CD8-positive, alpha-beta memory T cell (primary cell): ENCODE measurements at regions not wholly inside any gene's neighbourhood (a gene's known extent, or its start where the extent isn't known, plus 50 kb on each side); places are given as distances from the start of the nearest gene placed in this dataset.

Source experiments
- CTCF ChIA-PET: fragments of 350-600 bp; sonication (Branson Sonifier 250); formaldehyde crosslinking; loops from one replicate; lab custom pipeline; 2021; ENCODE audit warnings: antibody characterized with exemption; lab: Charles Lee
- POLR2A ChIA-PET: fragments of 350-600 bp; sonication (Branson Sonifier 250); formaldehyde crosslinking; loops from one replicate; lab custom pipeline; 2021; ENCODE audit warnings: antibody characterized with exemption; lab: Charles Lee
- DNase-seq, 5 donors: peaks; one replicate each; pipeline versions ENCODE4 v3.0.0 to v3.0.0-alpha.2; 2020 to 2022; ENCODE audit warnings: mixed read lengths in 1 of 5
- H3K27ac ChIP-seq: one replicate; pipeline ENCODE4 v1.7.0; 2013; ENCODE audit warnings: low read depth, mild to moderate bottlenecking, low read length, moderate library complexity
- H3K27me3 ChIP-seq: 2 replicates; pipeline ENCODE4 v1.7.0; 2013; ENCODE audit warnings: low read length, mild to moderate bottlenecking; ENCODE audit not compliant: insufficient read depth, poor library complexity, severe bottlenecking
- H3K36me3 ChIP-seq: 2 replicates; pipeline ENCODE4 v1.7.0; 2013; ENCODE audit warnings: mild to moderate bottlenecking, low read length, moderate library complexity; ENCODE audit not compliant: insufficient read depth
- H3K4me1 ChIP-seq: 2 replicates; pipeline ENCODE4 v1.7.0; 2013; ENCODE audit warnings: mild to moderate bottlenecking, low read length, moderate library complexity; ENCODE audit not compliant: insufficient read depth
- H3K4me3 ChIP-seq: 2 replicates; pipeline ENCODE4 v1.7.0; 2013; ENCODE audit warnings: mild to moderate bottlenecking, low read length
- H3K9me3 ChIP-seq: 2 replicates; pipeline ENCODE4 v1.7.0; 2013; ENCODE audit warnings: mild to moderate bottlenecking, low read length
- H3K27ac Mint-ChIP-seq, 8 donors: one replicate each; pipeline ENCODE4 v1.8.0; 2020 to 2021; ENCODE audit warnings: mixed read lengths in 8 of 8, mild to moderate bottlenecking in 6 of 8, inconsistent platforms in 3 of 8, moderate library complexity in 3 of 8
- H3K27me3 Mint-ChIP-seq, 2 donors: one replicate each; pipeline ENCODE4 v1.8.0; 2020 to 2021; ENCODE audit warnings: mixed read lengths in 2 of 2, mild to moderate bottlenecking in 1 of 2, moderate library complexity in 1 of 2
- H3K36me3 Mint-ChIP-seq, 3 donors: one replicate each; pipeline ENCODE4 v1.8.0; 2020 to 2021; ENCODE audit warnings: mixed read lengths in 3 of 3, inconsistent platforms in 1 of 3, mild to moderate bottlenecking in 1 of 3
- H3K4me1 Mint-ChIP-seq, 3 donors: one replicate each; pipeline ENCODE4 v1.8.0; 2020 to 2021; ENCODE audit warnings: mixed read lengths in 3 of 3, inconsistent platforms in 1 of 3, mild to moderate bottlenecking in 1 of 3
- H3K4me3 Mint-ChIP-seq, 7 donors: one replicate each; pipeline ENCODE4 v1.8.0; 2020 to 2021; ENCODE audit warnings: mixed read lengths in 7 of 7, mild to moderate bottlenecking in 6 of 7, moderate library complexity in 4 of 7, inconsistent platforms in 2 of 7
- H3K9me3 Mint-ChIP-seq, 5 donors: one replicate each; pipeline ENCODE4 v1.8.0; 2020 to 2022; ENCODE audit warnings: mixed read lengths in 5 of 5, mild to moderate bottlenecking in 3 of 5, moderate library complexity in 2 of 5, inconsistent platforms in 1 of 5

DNA sequence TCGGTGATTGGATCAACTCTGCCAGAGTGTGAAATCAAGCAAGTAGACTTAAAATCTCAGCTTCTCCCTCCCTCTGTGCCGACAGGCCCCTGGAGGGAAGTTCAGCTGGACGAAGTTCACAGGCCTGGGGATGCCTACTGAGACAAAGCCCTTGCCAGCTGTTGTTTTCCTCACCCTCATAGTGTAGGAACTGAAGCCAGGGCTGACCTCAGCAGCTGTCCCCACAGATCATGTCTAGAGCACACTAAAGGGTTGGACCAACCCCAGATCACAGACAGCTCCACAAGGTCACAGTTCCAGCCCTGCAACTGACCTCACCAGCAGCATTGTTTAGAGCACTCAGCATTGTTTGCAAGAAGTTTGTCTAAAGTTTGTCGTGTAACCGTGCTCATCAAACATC, 261.9 kb upstream of the ECI2 start:
- no peak overlapping the region for H3K4me3 Mint-ChIP-seq
- Histone ChIP-seq H3K27ac (no peak overlapping the region), H3K9me3 (no peaks in the 10 kb centered on the region), H3K4me3 (no peak overlapping the region), H3K4me1 (no peaks in the 10 kb centered on the region), H3K27me3 (no peaks in the 10 kb centered on the region), H3K36me3 (no peaks in the 10 kb centered on the region)
- no peak for DNase-seq
- no peaks in the 10 kb centered on the region for H3K4me1 Mint-ChIP-seq
- H3K27ac Mint-ChIP-seq: no peak overlapping the region
- CTCF ChIA-PET: no interaction called here
- no peaks in the 10 kb centered on the region for H3K9me3 Mint-ChIP-seq
- no peaks in the 10 kb centered on the region for H3K36me3 Mint-ChIP-seq
- peaks cover 6 to 17% of the 10 kb centered on the region in 2 donors for H3K27me3 Mint-ChIP-seq
- POLR2A ChIA-PET: no interaction called here

DNA sequence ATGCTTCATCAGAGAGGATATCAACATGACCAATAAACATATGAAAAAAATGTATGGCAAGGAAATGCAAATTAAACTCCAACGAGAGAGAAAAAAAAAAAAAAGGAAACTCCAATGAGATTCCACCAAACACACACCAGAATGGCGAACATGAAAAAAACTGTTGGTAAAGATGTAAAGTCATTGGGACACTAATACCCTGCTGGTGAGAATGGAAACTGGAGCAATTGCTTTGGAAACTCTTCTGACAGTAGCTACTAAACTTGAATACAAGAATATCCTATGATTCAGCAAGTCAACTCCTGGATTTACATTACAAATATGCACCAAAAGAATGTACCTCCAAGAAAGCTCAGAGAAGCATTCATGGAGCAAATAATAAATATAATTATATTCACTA, 260.7 kb upstream of the ECI2 start:
- no peak overlapping the region for H3K4me3 Mint-ChIP-seq
- Histone ChIP-seq H3K27ac (no peak overlapping the region), H3K9me3 (no peaks in the 10 kb centered on the region), H3K4me1 (no peaks in the 10 kb centered on the region), H3K27me3 (no peaks in the 10 kb centered on the region), H3K4me3 (no peak overlapping the region), H3K36me3 (no peaks in the 10 kb centered on the region)
- no peaks in the 10 kb centered on the region for H3K9me3 Mint-ChIP-seq
- H3K27ac Mint-ChIP-seq: no peak overlapping the region
- peaks cover 6 to 15% of the 10 kb centered on the region in 2 donors for H3K27me3 Mint-ChIP-seq
- DNase-seq: no peak
- POLR2A ChIA-PET: no interaction called here
- H3K36me3 Mint-ChIP-seq: no peaks in the 10 kb centered on the region
- no peaks in the 10 kb centered on the region for H3K4me1 Mint-ChIP-seq
- CTCF ChIA-PET: no interaction called here

DNA sequence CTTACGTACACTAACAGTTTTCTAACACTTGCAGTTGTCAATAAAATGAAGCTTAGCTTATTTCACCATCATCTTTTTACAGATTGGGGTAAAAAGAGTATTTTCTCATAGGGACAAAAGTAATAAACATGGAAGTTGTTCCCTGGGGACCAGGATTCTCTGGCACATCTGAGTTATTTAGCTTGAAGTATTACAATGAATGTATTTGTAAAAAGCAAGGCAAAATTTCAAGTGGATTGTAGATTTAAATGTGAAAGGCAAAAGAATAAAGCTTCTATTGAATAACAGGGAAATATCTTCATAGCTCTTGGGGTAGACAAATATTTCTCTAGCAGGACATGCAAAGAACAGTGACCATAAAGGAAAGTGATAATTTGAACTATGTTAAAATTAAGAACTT, 260.0 kb upstream of the ECI2 start:
- Histone ChIP-seq H3K36me3 (no peaks in the 10 kb centered on the region), H3K9me3 (no peaks in the 10 kb centered on the region), H3K27ac (no peak overlapping the region), H3K4me3 (no peak overlapping the region), H3K27me3 (no peaks in the 10 kb centered on the region), H3K4me1 (no peaks in the 10 kb centered on the region)
- DNase-seq: no peak
- no peaks in the 10 kb centered on the region for H3K4me1 Mint-ChIP-seq
- H3K36me3 Mint-ChIP-seq: no peaks in the 10 kb centered on the region
- CTCF ChIA-PET: no interaction called here
- POLR2A ChIA-PET: no interaction called here
- no peak overlapping the region for H3K4me3 Mint-ChIP-seq
- no peak overlapping the region for H3K27ac Mint-ChIP-seq
- H3K9me3 Mint-ChIP-seq: no peaks in the 10 kb centered on the region
- peaks cover 6 to 17% of the 10 kb centered on the region in 2 donors for H3K27me3 Mint-ChIP-seq

GRCh38 chr6:4394786-4395185, 259.4 kb upstream of the ECI2 start:
- Histone ChIP-seq H3K4me3 (no peak overlapping the region), H3K36me3 (no peaks in the 10 kb centered on the region), H3K4me1 (no peaks in the 10 kb centered on the region), H3K27me3 (no peaks in the 10 kb centered on the region), H3K9me3 (no peaks in the 10 kb centered on the region), H3K27ac (no peak overlapping the region)
- no peak for DNase-seq
- Mint-ChIP-seq H3K9me3 (no peaks in the 10 kb centered on the region), H3K36me3 (no peaks in the 10 kb centered on the region), H3K4me1 (no peaks in the 10 kb centered on the region), H3K27me3 (peaks cover 6 to 20% of the 10 kb centered on the region in 2 donors), H3K27ac (no peak overlapping the region), H3K4me3 (no peak overlapping the region)
- ChIA-PET CTCF (no interaction called here), POLR2A (no interaction called here)

GRCh38 chr6:4388675-4389074, 253.3 kb upstream of the ECI2 start:
- no peak for DNase-seq
- H3K4me1 Mint-ChIP-seq: no peaks in the 10 kb centered on the region
- H3K9me3 Mint-ChIP-seq: peaks cover 3 to 18% (median 14%) of the 10 kb centered on the region in 5 donors
- no peak overlapping the region for H3K27ac ChIP-seq
- H3K4me1 ChIP-seq: no peaks in the 10 kb centered on the region
- CTCF ChIA-PET: no interaction called here
- H3K27me3 Mint-ChIP-seq: peaks cover 0 to 14% of the 10 kb centered on the region in 2 donors
- no peaks in the 10 kb centered on the region for H3K27me3 ChIP-seq
- H3K36me3 ChIP-seq: no peaks in the 10 kb centered on the region
- H3K4me3 ChIP-seq: no peak overlapping the region
- H3K9me3 ChIP-seq: no peaks in the 10 kb centered on the region
- H3K36me3 Mint-ChIP-seq: peaks cover 0 to 3% (median 0%) of the 10 kb centered on the region in 3 donors
- no peak overlapping the region for H3K4me3 Mint-ChIP-seq
- no peak overlapping the region for H3K27ac Mint-ChIP-seq
- POLR2A ChIA-PET: no interaction called here

GRCh38 chr6:4384656-4385055, 249.3 kb upstream of the ECI2 start:
- H3K4me1 ChIP-seq: no peaks in the 10 kb centered on the region
- H3K4me3 ChIP-seq: no peak overlapping the region
- DNase-seq: no peak
- H3K9me3 ChIP-seq: no peaks in the 10 kb centered on the region
- ChIA-PET CTCF (no interaction called here), POLR2A (no interaction called here)
- H3K27me3 ChIP-seq: no peaks in the 10 kb centered on the region
- H3K27ac Mint-ChIP-seq: no peak overlapping the region
- peaks cover 14 to 40% (median 35%) of the 10 kb centered on the region in 5 donors for H3K9me3 Mint-ChIP-seq
- peaks cover 0 to 20% of the 10 kb centered on the region in 2 donors for H3K27me3 Mint-ChIP-seq
- peaks cover 0 to 12% (median 0%) of the 10 kb centered on the region in 3 donors for H3K36me3 Mint-ChIP-seq
- no peaks in the 10 kb centered on the region for H3K36me3 ChIP-seq
- H3K4me3 Mint-ChIP-seq: no peak overlapping the region
- H3K27ac ChIP-seq: no peak overlapping the region
- no peaks in the 10 kb centered on the region for H3K4me1 Mint-ChIP-seq

DNA sequence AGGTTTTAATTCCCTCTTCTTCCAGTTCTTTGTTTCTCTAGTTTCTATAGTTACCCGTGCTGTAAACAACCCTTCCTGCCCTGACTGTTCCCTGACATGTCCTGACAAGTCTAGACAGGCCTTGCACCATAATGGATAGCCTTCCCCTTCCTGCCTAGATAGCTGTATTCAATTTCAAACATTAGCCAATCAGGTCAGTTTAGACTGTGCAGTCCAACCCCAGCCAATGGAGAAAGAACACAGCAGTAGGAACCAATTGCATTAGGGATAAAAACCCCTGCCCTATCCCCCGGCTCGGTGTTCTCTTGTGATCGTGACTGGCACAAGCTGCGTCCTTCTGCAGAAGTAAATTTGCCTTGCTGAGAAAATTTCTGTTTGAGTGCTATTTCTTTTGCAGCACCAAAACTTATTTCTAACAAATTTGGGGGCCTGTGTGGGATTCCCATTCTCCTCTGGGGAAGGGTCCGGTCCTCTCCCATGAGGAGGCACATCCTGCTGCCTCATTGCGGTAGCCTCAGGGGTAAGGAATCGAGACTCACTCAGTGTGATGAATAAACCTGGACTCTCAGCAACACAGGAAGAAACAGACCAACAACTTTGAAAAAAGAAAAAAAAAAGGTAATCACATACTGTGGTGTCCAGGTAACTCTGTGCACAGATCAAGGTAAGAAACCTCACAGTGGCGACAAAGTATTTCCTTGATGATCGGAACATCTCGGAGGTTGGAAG, 248.7 kb upstream of the ECI2 start:
- CTCF ChIA-PET: no interaction called here
- H3K27ac Mint-ChIP-seq: no peak overlapping the region

DNA sequence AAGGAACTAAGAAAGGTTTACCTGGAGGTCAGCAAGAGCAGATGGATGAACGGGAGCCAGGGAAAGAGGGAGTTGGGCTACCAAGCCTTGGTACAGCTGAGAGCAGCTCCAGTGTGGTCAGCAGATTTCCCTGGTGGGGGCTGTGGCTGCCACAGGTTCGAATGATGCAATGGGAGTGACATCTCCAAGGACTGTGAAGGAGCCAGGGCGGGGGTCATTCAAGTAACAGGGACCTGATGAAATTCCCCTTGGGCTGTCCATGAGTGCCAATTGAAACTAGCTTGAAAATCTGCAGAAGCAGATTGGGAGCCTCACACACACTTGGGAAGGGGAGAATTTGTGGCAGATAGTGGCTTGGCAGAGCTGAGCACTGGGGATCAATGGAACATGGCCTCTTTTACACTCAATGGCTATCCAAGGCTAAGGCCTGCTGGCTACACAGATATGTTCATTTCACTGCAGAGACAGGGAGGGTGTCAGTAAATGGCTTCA, 247.0 kb upstream of the ECI2 start:
- H3K36me3 ChIP-seq: no peaks in the 10 kb centered on the region
- no peak overlapping the region for H3K4me3 Mint-ChIP-seq
- no peaks in the 10 kb centered on the region for H3K27me3 ChIP-seq
- no peak overlapping the region for H3K4me3 ChIP-seq
- H3K4me1 Mint-ChIP-seq: no peaks in the 10 kb centered on the region
- POLR2A ChIA-PET: no interaction called here
- peaks cover 14 to 40% (median 35%) of the 10 kb centered on the region in 5 donors for H3K9me3 Mint-ChIP-seq
- no peaks in the 10 kb centered on the region for H3K9me3 ChIP-seq
- DNase-seq: no peak
- CTCF ChIA-PET: no interaction called here
- no peak overlapping the region for H3K27ac Mint-ChIP-seq
- no peaks in the 10 kb centered on the region for H3K4me1 ChIP-seq
- H3K27me3 Mint-ChIP-seq: peaks cover 0 to 29% of the 10 kb centered on the region in 2 donors
- H3K36me3 Mint-ChIP-seq: peaks cover 0 to 12% (median 0%) of the 10 kb centered on the region in 3 donors
- H3K27ac ChIP-seq: no peak overlapping the region

More for the DNA sequence above, 248.7 kb upstream of the ECI2 start:
- H3K27me3 Mint-ChIP-seq: peaks cover 0 to 22% of the 10 kb centered on the region in 2 donors
- H3K4me1 Mint-ChIP-seq: no peaks in the 10 kb centered on the region
- no peaks in the 10 kb centered on the region for H3K36me3 ChIP-seq
- H3K27me3 ChIP-seq: no peaks in the 10 kb centered on the region
- no peak for DNase-seq
- H3K4me1 ChIP-seq: no peaks in the 10 kb centered on the region
- H3K9me3 Mint-ChIP-seq: peaks cover 14 to 40% (median 35%) of the 10 kb centered on the region in 5 donors
- no peak overlapping the region for H3K4me3 ChIP-seq
- POLR2A ChIA-PET: no interaction called here
- H3K27ac ChIP-seq: no peak overlapping the region
- peaks cover 0 to 12% (median 0%) of the 10 kb centered on the region in 3 donors for H3K36me3 Mint-ChIP-seq
- H3K4me3 Mint-ChIP-seq: no peak overlapping the region
- no peaks in the 10 kb centered on the region for H3K9me3 ChIP-seq
